Endothelial cell of hepatic sinusoid (primary cell): ENCODE measurements at regions not wholly inside any gene's neighbourhood (a gene's known extent, or its start where the extent isn't known, plus 50 kb on each side); places are given as distances from the start of the nearest gene placed in this dataset.
"Not testable (repeated sequence)": the region's sequence is repeated elsewhere in the genome, so short reads cannot be mapped to it uniquely, and the experiment has no call there.

ENCODE experiments used
- in situ Hi-C: cut with HindIII; loops from 2 replicates; pipeline ENCODE4 v1.10.0; 2017; ENCODE audit warnings: low sequenced_read_pairs

DNA sequence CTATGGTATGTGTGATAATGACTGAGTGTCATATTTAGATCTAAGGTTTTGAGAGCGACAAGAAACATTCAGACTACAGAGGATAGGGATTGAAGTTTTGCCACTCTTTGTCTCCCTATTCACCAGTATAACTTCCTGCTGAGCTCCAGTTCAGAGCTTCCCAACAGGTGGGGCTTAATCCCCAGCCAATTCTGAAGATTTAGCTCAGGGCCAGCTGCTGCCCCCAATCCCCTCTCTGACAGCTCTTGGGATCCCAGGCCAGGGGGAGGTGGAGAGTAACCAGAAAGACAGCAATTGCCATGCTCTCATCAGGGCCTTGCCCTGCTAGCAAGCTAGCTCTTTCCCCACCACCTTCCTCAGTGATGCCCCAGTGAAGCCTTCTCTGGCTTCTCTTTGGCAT lies 57.8 kb downstream of the TRIL start:
- in situ Hi-C loops, result loop anchor here (10.0 kb wide), 1 partner anchor 606 kb away; no protein-coding TSS in a partner anchor

DNA sequence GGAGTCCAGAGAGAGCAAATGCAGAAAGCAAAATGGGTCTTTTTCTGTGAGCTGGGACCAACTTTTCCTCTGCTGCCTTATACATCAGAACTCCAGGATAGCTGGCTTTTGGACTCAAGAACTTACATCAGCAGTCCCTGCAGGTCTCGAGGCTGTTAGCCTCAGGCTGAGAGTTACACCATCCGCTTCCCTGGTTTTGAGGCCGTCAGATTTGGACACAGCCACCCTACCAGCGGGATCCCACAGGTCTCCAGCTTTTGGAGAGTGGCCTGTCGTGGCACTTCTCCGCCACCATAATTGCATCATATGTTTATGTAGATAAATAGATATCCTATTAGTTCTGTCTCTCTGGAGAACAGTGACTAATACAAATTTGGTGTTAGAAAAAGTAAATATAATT lies 64.2 kb downstream of the TRIL start:
- in situ Hi-C loops, result no loop called here

DNA sequence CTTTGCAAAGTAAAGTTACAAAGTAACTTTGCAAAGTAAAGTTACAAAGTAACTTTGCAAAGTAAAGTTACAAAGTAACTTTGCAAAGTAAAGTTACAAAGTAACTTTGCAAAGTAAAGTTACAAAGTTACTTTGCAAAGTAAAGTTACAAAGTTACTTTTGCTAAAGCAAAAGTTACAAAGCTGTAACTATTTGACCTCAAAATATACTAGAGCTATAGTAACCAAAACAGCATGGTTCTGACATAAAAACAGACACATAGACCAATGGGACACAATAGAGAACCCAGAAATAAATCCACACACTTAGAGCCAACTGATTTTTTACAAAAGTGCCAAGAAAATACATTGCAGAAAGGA lies 66.3 kb downstream of the TRIL start:
- in situ Hi-C loops, result not testable (repeated sequence)

DNA sequence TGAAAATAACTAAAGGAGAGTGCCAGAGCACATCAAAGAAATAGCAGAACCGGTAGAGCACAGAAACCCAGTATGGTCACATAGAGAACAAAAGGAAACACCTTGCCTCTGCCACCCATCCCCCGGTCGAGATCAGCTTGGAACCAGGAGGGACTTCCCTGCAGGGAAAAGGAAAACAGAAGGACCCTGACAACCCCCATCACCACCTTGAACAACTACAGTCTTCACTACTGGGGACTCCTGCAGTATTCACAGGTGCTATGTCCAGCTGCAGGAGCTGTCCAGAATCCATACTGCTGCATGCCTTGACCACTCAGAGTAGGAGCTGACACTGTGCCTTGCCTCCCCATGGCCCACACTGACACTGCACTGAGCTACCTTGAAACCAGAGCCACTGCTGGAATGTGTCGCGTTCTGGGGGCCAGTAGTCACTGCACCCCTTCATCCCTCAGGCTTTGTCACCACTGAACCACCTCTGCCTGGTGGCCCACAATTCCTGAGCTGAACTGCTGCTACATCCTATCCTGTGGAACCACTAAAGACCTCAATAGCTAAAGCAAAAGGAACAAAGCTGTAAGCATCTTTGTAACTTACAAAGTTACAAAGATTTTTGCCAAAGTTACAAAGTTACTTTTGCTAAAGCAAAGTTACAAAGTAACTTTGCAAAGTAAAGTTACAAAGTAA lies 66.8 kb downstream of the TRIL start:
- in situ Hi-C loops, result no loop called here

DNA sequence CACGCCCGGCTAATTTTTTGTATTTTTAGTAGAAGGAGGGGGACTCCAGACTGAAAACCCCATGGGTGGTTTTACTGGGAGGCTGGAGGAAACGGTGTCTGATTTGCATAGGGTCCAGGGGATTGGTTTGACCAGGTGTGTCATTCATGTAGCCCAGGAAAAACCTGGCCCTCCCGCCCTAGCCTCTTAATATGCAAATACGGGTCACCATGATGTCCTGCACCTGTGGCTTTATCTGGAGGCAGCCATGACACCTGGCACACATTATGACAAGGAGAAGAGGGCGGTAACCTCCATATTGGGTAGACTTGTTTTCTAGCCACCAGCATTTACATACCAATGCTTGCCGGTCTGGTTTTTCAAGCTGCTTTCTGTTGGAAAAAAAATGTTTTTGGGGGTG lies 68.0 kb downstream of the TRIL start:
- in situ Hi-C loops, result no loop called here

DNA sequence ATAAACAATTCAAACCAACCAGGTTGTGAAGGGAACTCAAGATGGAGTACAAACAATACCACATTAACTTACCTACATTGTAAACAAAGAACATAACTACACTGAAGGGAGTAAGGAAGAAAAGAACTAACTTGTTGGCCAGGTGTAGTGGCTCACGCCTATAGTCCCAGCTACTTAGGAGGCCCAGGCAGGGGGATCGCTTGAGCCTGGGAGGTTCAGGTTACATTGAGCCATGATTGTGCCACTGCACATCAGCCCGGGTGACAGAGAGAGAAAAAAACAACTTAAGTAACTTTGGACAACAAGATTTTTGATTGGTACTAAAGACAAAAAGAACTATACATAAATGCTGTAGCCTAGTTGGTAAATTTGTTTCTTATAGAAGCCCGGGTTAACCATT lies 68.8 kb downstream of the TRIL start:
- in situ Hi-C loops, result no loop called here

DNA sequence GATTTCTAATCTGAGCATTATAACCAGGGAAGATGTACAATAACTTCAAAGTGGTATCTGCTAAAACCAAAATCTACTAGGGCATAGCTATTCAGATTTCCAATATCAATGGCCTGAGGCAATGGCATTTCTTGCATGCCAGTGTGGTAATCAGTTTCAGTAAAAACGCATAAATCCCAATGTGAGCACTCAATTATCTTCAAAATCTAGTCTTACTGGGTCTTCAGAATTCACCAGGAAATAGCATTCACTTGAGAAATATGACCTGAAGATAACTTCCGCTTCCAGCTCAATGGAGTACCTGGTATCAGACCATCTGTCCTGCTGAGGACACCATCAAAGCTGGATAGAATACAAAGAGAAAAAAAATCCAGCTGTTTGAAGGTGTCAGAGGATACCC lies 72.4 kb downstream of the TRIL start:
- in situ Hi-C loops, result no loop called here

DNA sequence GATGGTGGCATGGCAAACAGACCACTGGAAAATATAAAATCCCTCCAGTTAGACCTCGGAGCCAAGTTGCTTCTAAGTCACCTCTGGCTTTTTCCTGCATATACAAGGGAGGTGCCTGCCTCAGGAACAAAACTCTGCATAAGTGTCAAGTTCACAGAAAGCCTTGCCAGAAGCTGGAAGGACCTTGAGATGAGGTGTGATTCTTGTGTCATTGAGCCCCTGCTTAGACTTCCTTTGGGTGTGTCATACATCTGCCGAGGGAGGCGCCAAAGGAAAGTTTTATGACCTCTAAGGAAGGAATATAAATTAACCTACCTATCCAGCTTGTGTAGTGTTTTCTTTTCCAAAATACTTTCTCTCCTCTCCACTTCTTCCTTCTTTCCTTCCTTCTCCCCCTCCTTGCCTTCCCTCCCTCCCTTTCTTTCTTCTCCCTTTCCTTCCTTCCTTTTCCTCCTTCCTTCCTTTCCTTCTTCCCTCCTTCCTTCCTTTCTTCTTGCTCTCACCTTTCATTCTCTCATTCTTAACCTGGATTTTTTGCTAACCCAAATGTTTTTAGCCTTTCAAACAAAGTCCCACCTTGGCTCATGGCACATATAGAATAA lies 75.2 kb downstream of the TRIL start:
- in situ Hi-C loops, result no loop called here

DNA sequence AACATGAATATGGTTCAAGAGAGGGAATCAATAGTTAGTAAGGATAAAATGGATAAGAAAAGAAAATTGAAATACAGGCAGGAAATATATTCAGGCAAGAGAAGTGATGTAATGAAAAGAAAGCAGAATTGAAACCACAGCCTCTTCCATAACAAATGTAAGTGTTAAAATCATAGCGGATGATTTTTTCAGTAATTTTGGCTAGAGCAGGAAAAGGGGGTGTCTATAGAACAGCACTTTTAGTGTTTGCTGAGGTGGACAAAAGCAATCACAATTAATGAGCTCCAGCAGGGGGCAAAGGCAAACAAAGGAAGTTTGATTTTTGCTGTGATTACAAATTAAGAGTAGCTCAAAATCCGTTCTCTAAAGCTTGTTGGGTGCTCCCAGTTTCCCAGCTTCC lies 79.0 kb downstream of the TRIL start:
- in situ Hi-C loops, result no loop called here

DNA sequence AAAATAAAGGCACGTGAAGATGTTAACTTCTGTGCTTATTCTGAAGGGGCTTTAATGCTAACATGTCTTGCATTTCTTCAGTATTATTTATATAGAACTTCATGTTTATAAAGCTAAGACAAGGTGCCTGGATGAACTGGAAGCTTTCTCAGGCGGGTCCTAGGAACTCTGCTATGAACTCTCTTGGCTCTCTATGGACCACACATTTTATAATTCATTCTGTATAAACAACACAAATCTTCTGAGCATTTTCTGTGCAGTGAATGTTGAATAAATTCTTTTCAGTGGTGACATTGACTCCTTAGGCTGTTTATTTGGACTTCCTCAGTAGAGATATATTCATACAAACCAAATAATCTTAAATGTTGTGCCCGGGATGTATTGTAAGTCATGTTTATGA lies 79.6 kb downstream of the TRIL start:
- in situ Hi-C loops, result no loop called here
